Loucy (cell line): ENCODE measurements at regions not wholly inside any gene's neighbourhood (a gene's known extent, or its start where the extent isn't known, plus 50 kb on each side); places are given as distances from the start of the nearest gene placed in this dataset.

Experiments used
- CTCF ChIP-seq: fragments of 200-600 bp; sonication (generic); conservative IDR thresholded peaks from 2 replicates; pipeline ENCODE4 v1.5.1; 2014; ENCODE audit warnings: mild to moderate bottlenecking, antibody characterized with exemption, low read length
- EZH2phosphoT487 ChIP-seq: fragments of 200-600 bp; IDR thresholded peaks from 2 replicates; pipeline ENCODE4 v1.6.1; 2018; ENCODE audit warnings: antibody characterized with exemption, mild to moderate bottlenecking, moderate library complexity, borderline replicate concordance

DNA sequence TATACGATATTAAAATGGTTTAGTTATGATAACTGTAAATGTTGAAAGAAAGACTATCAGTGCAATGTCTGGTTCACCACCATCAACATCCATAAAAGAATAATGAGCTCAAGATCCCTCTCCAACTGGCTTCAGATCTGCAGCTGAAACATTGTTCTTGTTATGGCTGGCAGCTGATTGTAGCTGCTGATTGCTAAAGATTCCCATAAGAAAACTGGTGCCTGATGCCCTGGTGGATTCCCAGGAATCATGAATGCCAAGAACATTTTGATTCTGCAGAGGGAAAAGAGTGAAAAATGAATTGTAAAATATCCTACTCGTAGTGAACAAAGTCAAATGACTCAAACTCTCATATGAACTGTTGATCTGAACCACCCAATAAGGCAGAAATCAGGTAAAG, 1160.2 kb downstream of the EPHA7 start:
- TF ChIP-seq CTCF, result no peak
- TF ChIP-seq EZH2phosphoT487, result no peak
